BLaER1 (cell line): ENCODE measurements at regions not wholly inside any gene's neighbourhood (a gene's known extent, or its start where the extent isn't known, plus 50 kb on each side); places are given as distances from the start of the nearest gene placed in this dataset.

Experiments
- H3K27ac ChIP-seq: shearing (Covaris generic); formaldehyde crosslinking; 2 replicates; pipeline ENCODE4 v1.8.1; 2022
- H3K27me3 ChIP-seq: shearing (Covaris generic); formaldehyde crosslinking; 2 replicates; pipeline ENCODE4 v1.8.1; 2022
- H3K36me3 ChIP-seq: shearing (Covaris generic); formaldehyde crosslinking; 2 replicates; pipeline ENCODE4 v1.8.1; 2022
- H3K4me1 ChIP-seq: shearing (Covaris generic); formaldehyde crosslinking; 2 replicates; pipeline ENCODE4 v1.8.1; 2022
- H3K4me2 ChIP-seq: shearing (Covaris generic); formaldehyde crosslinking; 2 replicates; pipeline ENCODE4 v1.8.1; 2022
- H3K4me3 ChIP-seq: shearing (Covaris generic); formaldehyde crosslinking; 2 replicates; pipeline ENCODE4 v1.8.1; 2022
- H3K9ac ChIP-seq: shearing (Covaris generic); formaldehyde crosslinking; 2 replicates; pipeline ENCODE4 v1.8.1; 2022
- H3K9me3 ChIP-seq: shearing (Covaris generic); formaldehyde crosslinking; 2 replicates; pipeline ENCODE4 v1.8.1; 2022
- H4K20me1 ChIP-seq: shearing (Covaris generic); formaldehyde crosslinking; 2 replicates; pipeline ENCODE4 v1.8.1; 2022
- Cebpa-rat ChIP-seq: shearing (Covaris generic); IDR thresholded peaks from 2 replicates; pipeline ENCODE4 v1.8.1; 2022

DNA sequence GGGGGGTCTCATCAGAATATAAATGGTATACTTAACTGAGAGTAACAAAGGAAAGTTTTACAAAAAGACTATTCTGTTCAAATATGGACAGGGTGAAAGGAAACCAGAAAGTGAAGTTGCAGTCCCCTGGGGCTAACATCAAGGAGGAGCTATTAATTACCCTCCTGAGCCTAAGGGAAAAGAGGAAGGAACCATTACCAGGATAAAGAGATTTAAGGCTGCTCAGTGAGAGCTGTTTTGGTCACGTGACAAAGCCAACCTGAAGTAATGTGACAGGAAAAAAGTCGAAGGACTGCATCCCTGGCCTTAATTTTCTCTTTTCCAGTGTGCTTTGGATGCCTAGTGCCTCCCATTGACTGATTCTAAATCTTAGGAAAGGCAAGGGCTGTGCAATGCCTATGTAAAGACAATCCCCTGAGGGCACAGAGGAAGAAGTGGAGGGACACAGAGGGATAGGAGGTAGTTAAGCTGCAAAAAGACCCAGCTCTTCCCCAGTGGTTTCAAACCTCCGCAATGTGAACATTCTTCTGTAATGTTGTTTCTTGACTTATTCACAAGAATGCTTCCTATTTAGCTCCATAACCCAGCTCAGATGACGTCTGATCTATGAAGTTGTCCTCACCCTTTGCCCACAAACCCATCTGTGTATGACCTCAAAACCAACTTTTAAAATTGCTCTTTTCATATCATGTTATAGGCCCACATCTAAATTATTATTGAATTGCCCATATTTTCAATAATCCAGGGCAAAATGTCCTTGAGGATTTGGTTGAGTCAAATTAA lies 187.7 kb upstream of the DCN start:
- Histone ChIP-seq H3K36me3 (no peaks in the 10 kb centered on the region), H3K4me1 (peaks cover 16% of the 10 kb centered on the region), H3K4me2 (peak overlapping the region; percentile 59), H3K9me3 (no peaks in the 10 kb centered on the region), H3K4me3 (no peak overlapping the region), H3K27me3 (no peaks in the 10 kb centered on the region), H3K9ac (no peak overlapping the region), H4K20me1 (no peaks in the 10 kb centered on the region), H3K27ac (no peak overlapping the region)
- no peak for TF ChIP-seq Cebpa-rat

- Histone ChIP-seq H3K27me3 (no peaks in the 10 kb centered on the region), H3K4me3 (no peak overlapping the region), H4K20me1 (no peaks in the 10 kb centered on the region), H3K4me1 (peaks cover 28% of the 10 kb centered on the region), H3K27ac (no peak overlapping the region), H3K9me3 (no peaks in the 10 kb centered on the region), H3K4me2 (no peak overlapping the region), H3K9ac (no peak overlapping the region), H3K36me3 (no peaks in the 10 kb centered on the region)
- TF ChIP-seq Cebpa-rat: no peak
Measured at GRCh38 chr12:91368613-91369012, 186.0 kb upstream of the DCN start.

- H3K27me3 ChIP-seq: no peaks in the 10 kb centered on the region
- H3K4me3 ChIP-seq: no peak overlapping the region
- no peaks in the 10 kb centered on the region for H3K36me3 ChIP-seq
- H3K4me2 ChIP-seq: no peak overlapping the region
- no peak for TF ChIP-seq Cebpa-rat
- H3K27ac ChIP-seq: no peak overlapping the region
- peaks cover 28% of the 10 kb centered on the region for H3K4me1 ChIP-seq
- no peak overlapping the region for H3K9ac ChIP-seq
- H4K20me1 ChIP-seq: no peaks in the 10 kb centered on the region
- H3K9me3 ChIP-seq: no peaks in the 10 kb centered on the region
Measured at GRCh38 chr12:91367234-91367849, 184.7 kb upstream of the DCN start.

DNA sequence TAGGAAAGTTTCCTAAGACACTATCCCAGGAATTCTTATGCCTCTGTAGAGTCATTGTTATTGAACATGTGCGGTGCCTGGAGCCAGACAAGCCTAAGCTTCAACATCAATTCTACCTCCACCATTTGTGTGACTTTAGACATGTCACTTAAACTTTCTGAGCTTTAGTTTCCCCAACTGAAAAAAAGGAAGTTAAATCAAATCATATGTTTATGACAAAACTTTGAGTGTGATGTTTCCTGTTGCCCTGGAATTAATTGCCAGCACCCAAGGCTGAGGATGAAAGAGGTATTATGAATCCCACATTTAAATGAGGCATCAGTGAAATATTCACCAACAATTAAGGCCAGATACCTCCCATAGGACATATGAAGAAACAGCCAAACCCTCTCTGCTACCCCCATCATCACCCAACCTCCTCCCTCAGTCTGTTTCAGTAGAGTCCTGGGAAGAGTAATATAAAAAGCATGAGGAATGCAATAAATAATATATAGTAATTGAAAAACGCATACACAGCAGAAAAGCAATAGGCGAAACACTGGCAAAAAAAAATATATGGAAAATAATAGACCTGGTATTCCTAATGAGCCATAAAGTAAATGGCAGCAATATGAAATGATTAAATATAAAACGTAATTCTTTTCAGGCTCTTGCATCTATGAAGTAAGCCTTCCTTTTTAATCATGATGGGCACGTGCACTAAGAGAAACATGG lies 182.0 kb upstream of the DCN start:
- TF ChIP-seq Cebpa-rat: no peak
- no peaks in the 10 kb centered on the region for H3K9me3 ChIP-seq
- H3K9ac ChIP-seq: no peak overlapping the region
- no peak overlapping the region for H3K4me3 ChIP-seq
- no peak overlapping the region for H3K27ac ChIP-seq
- no peaks in the 10 kb centered on the region for H3K36me3 ChIP-seq
- peak overlapping the region; percentile 17 for H3K4me2 ChIP-seq
- peaks cover 15% of the 10 kb centered on the region for H3K4me1 ChIP-seq
- H4K20me1 ChIP-seq: no peaks in the 10 kb centered on the region
- H3K27me3 ChIP-seq: no peaks in the 10 kb centered on the region

- H3K4me3 ChIP-seq: no peak overlapping the region
Measured at GRCh38 chr12:91361864-91362263, 179.2 kb upstream of the DCN start.

DNA sequence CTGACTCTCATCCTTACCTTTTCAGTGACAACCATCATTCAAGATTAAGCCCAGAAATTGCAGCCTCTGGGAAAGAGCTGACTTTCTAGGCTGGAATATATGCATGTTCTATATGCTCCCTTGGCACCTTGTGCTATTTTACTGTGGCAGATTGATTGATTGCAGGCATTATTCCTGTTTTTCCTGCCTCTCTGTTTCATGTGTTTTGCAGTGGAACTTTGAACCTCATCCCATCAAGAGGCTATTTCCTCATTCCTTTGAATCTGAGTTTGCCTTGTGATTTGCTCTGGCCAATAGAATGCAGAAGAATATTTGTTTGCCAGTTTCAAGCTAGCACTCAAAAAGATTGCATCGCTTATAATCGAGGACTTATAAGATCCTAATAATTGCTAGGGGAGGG lies 174.8 kb upstream of the DCN start:
- H4K20me1 ChIP-seq: no peaks in the 10 kb centered on the region

More at GRCh38 chr12:91361864-91362263, 179.2 kb upstream of the DCN start:
- no peak for TF ChIP-seq Cebpa-rat
- no peaks in the 10 kb centered on the region for H3K9me3 ChIP-seq
- H3K27me3 ChIP-seq: no peaks in the 10 kb centered on the region
- no peak overlapping the region for H3K27ac ChIP-seq
- no peak overlapping the region for H3K9ac ChIP-seq
- no peaks in the 10 kb centered on the region for H3K36me3 ChIP-seq
- H4K20me1 ChIP-seq: no peaks in the 10 kb centered on the region
- H3K4me2 ChIP-seq: no peak overlapping the region
- H3K4me1 ChIP-seq: peaks cover 14% of the 10 kb centered on the region

GRCh38 chr12:91356405-91356804 lies 173.8 kb upstream of the DCN start:
- H3K4me3 ChIP-seq: no peak overlapping the region
- no peaks in the 10 kb centered on the region for H3K9me3 ChIP-seq
- H4K20me1 ChIP-seq: no peaks in the 10 kb centered on the region
- no peaks in the 10 kb centered on the region for H3K27me3 ChIP-seq
- H3K27ac ChIP-seq: no peak overlapping the region
- no peak overlapping the region for H3K9ac ChIP-seq
- no peak for TF ChIP-seq Cebpa-rat
- no peaks in the 10 kb centered on the region for H3K36me3 ChIP-seq
- H3K4me2 ChIP-seq: no peak overlapping the region
- H3K4me1 ChIP-seq: no peaks in the 10 kb centered on the region

More for the DNA sequence above, 174.8 kb upstream of the DCN start:
- H3K27ac ChIP-seq: no peak overlapping the region
- no peaks in the 10 kb centered on the region for H3K4me1 ChIP-seq
- no peaks in the 10 kb centered on the region for H3K36me3 ChIP-seq
- H3K9ac ChIP-seq: no peak overlapping the region
- H3K27me3 ChIP-seq: no peaks in the 10 kb centered on the region
- no peak overlapping the region for H3K4me3 ChIP-seq
- no peak for TF ChIP-seq Cebpa-rat
- no peaks in the 10 kb centered on the region for H3K9me3 ChIP-seq
- H3K4me2 ChIP-seq: no peak overlapping the region

DNA sequence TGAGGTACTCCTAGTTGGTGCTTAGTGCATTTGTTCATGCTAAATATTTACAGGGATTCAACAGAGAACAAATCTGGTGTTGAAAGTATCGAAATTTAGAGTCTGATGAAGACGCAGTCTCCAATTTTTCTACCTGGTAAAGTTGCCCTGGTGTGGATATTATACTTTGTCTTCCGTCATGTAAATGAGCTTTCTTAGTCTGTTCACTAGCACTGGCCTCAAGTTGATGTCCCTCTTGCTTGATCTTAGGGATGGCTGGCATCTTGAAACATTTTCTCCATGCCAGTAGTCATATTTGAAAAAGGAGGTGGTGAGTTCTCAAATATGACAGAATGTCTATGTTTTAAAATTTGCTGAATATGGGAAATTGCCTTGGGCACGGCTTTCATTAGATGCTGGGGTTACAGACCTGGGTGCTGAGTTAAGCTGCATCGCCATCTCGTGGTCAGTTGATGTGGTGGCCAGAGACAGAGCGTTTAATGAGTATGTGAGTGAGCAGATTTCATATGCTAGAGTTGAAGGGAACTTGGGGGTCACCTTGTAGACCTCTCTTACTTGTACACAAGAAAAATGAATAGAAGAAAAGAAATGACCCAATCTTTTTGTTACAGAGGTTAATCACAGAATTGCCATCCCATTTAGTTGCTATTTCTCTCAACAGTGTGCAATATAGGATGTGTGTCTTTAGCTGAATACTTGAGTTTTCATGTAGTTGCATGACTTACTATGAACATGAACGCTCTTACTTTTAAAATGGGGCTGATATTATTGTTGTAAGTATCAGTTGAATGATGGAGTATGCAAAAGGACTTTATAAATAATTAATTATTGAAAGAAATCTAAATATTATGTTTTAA lies 172.8 kb upstream of the DCN start:
- Histone ChIP-seq H3K9me3 (no peaks in the 10 kb centered on the region), H3K4me2 (no peak overlapping the region), H3K4me1 (no peaks in the 10 kb centered on the region), H3K4me3 (no peak overlapping the region), H4K20me1 (no peaks in the 10 kb centered on the region), H3K27me3 (no peaks in the 10 kb centered on the region), H3K36me3 (no peaks in the 10 kb centered on the region), H3K27ac (no peak overlapping the region), H3K9ac (no peak overlapping the region)
- TF ChIP-seq Cebpa-rat: no peak

DNA sequence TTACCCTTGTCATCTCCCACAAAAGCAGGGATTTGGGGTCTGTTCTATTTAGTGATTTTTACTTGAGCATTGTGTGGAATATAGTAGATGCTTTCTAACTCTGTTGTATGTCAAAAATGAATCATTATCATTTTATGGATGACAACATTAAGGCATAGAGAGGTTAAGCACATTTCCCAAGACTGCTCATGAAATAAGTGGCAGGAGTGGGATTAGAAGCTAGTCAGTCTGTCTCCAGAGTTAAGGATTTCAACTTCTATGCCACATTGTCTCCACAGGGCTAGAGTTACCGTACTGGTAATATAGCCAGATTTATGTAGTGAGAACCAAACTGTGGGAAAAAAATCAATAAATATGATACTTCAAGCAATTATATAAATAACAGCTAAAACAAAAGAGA lies 170.6 kb upstream of the DCN start:
- H3K4me3 ChIP-seq: no peak overlapping the region
- no peaks in the 10 kb centered on the region for H3K4me1 ChIP-seq
- no peak for TF ChIP-seq Cebpa-rat
- no peak overlapping the region for H3K4me2 ChIP-seq
- H3K9me3 ChIP-seq: no peaks in the 10 kb centered on the region
- no peaks in the 10 kb centered on the region for H3K36me3 ChIP-seq
- no peaks in the 10 kb centered on the region for H3K27me3 ChIP-seq
- H4K20me1 ChIP-seq: no peaks in the 10 kb centered on the region
- H3K9ac ChIP-seq: no peak overlapping the region
- H3K27ac ChIP-seq: no peak overlapping the region
